ENCODE measurements at regions not wholly inside any gene's neighbourhood (a gene's known extent, or its start where the extent isn't known, plus 50 kb on each side); places are given as distances from the start of the nearest gene placed in this dataset.

DNA sequence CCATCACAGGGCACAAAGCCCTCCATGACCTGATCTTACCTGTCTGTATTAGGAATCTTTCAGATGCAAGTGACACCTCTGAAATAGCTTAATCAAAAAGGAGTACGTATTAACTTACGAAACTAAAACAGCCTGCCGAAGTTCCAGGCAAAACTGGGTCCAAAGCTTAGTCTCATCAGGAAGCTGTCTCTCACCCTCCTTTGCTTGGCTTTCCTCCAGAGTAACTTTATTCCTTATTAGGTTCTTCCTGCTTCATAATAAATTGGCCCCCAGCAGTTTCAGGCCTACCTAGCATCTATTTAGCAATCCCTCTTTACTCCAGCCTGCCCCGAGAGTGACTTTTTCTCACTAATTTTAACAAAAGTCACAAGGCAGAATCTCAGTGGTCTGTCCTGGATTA lies 58.4 kb upstream of the STK32A start:
- Histone ChIP-seq H3K9me3 (no peaks in the 10 kb centered on the region), H3K36me3 (no peaks in the 10 kb centered on the region), H3K27ac (no peak overlapping the region), H3K4me1 (no peaks in the 10 kb centered on the region), H3K4me3 (no peak overlapping the region), H3K27me3 (no peaks in the 10 kb centered on the region)
- WGBS, 4 donors, result 78 to 81% (median 79%) methylated on average over 4 of the region's 4 CpGs
- ATAC-seq (no peak), DNase-seq (no peak)
- intact Hi-C loops (cut with DNase I), result no loop called here
- TF ChIP-seq POLR2A (IDR thresholded peaks at IDR 0.05), result no peak
- TF ChIP-seq, protein P1, sequence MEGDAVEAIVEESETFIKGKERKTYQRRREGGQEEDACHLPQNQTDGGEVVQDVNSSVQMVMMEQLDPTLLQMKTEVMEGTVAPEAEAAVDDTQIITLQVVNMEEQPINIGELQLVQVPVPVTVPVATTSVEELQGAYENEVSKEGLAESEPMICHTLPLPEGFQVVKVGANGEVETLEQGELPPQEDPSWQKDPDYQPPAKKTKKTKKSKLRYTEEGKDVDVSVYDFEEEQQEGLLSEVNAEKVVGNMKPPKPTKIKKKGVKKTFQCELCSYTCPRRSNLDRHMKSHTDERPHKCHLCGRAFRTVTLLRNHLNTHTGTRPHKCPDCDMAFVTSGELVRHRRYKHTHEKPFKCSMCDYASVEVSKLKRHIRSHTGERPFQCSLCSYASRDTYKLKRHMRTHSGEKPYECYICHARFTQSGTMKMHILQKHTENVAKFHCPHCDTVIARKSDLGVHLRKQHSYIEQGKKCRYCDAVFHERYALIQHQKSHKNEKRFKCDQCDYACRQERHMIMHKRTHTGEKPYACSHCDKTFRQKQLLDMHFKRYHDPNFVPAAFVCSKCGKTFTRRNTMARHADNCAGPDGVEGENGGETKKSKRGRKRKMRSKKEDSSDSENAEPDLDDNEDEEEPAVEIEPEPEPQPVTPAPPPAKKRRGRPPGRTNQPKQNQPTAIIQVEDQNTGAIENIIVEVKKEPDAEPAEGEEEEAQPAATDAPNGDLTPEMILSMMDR (IDR thresholded peaks at IDR 0.05), result no peak

DNA sequence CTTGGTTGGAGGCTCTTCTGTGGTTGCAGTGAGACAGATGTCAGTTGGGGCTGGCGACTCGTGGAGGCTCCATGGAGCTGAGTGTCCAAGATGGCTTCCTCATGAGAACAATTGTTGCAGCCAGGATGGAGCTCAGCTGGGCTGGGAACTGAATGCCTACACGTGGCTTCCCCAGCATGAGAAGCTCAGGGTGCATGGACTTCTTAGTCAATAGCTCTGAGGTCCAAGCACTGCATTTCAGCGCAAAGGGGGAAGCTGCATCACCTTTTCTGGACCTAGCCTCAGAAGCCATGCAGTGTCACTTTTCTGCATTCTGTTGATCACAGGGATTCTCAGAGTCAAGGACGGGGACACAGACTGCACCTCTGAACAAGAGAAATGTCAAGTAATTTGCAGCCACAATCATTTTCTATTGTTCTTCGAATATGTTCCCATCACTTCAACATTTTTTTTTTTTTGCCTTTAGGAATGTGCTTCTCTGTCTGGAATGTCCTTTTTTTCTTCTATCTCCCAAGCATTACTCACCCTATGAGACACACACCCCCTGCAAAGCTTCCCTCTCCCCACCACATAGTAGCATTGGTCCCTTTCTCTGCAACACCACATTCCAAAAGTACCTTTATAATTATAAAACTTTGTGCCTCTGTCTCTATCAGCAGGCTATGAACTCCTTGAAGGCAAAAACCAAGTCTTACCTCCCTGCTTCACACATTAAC lies 57.5 kb upstream of the STK32A start:
- ATAC-seq (no peak), DNase-seq (no peak)
- no peaks in the 10 kb centered on the region for H3K36me3 ChIP-seq
- H3K27me3 ChIP-seq, result no peaks in the 10 kb centered on the region
- no peaks in the 10 kb centered on the region for H3K4me1 ChIP-seq
- WGBS, 4 donors, result 49 to 76% (median 65%) methylated on average over 6 of the region's 6 CpGs
- no peak overlapping the region for H3K4me3 ChIP-seq
- no peaks in the 10 kb centered on the region for H3K9me3 ChIP-seq
- H3K27ac ChIP-seq, result no peak overlapping the region
- TF ChIP-seq POLR2A (IDR thresholded peaks at IDR 0.05), result no peak
- TF ChIP-seq, protein P1 (IDR thresholded peaks at IDR 0.05), result no peak
- intact Hi-C loops (cut with DNase I), result no loop called here

DNA sequence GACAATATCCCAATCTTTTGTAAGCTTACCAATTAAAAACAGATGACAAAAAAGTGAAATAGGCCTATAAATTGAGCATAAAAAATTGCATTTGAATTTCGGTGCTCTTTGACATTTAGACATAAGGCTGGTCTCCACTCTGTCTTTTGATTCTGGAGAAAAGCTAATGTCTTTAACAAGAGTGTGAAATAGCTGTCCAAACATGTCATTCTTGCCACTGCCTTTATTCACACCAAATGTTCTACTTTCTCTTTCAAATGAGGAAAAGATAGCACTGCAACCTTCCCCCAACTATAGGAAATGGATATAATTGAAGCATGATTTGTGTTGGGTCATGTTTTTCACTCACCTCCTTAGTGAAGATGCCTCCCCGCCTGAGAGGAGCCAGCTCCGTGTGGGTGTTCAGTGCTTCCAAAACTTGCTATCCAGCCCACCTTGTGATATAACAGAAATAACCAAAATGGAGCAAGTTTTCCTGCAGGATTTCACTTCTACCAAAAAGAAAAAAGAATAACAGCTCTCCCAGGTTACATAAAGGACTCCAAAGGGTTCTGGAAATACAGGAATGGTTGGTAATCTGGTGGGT lies 55.2 kb upstream of the STK32A start:
- ATAC-seq, result no peak
- intact Hi-C loops (cut with DNase I), result loop anchor here in 1 of 10 donors (10.0 kb wide), 1 partner anchor 85 kb away; no protein-coding TSS in a partner anchor
- Histone ChIP-seq H3K36me3 (no peaks in the 10 kb centered on the region), H3K9me3 (no peaks in the 10 kb centered on the region), H3K4me3 (no peak overlapping the region), H3K27me3 (no peaks in the 10 kb centered on the region), H3K4me1 (no peaks in the 10 kb centered on the region), H3K27ac (no peak overlapping the region)
- 62 to 73% (median 70%) methylated on average over 3 of the region's 3 CpGs for WGBS, 4 donors
- DNase-seq, result no peak
- no peak for TF ChIP-seq POLR2A (IDR thresholded peaks at IDR 0.05)

DNA sequence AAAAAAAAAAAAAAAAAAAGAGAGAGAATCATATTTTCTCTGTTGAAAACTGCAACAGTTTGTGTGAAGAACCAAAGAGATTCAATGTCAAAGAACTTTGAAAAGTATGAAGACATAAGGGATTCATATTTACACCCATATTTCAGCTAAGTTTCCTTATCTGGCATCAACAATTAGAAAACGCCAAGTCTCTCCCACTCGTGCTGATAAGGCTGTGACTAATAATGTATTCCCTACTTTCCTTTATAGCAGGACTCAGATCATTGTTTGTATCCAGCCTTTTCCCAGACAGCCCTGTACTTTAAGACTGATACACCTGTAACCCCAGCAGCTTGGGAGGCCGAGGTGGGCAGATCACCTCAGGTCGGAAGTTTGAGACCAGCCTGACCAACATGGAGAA lies 54.1 kb upstream of the STK32A start:
- no peaks in the 10 kb centered on the region for H3K27me3 ChIP-seq
- TF ChIP-seq POLR2A (IDR thresholded peaks at IDR 0.05), result no peak
- TF ChIP-seq, protein P1 (IDR thresholded peaks at IDR 0.05), result no peak
- no peak overlapping the region for H3K27ac ChIP-seq
- intact Hi-C loops (cut with DNase I), result loop anchor here in 1 of 10 donors (10.0 kb wide), 1 partner anchor 86 kb away; no protein-coding TSS in a partner anchor
- H3K36me3 ChIP-seq, result no peaks in the 10 kb centered on the region
- no peak for ATAC-seq
- no peaks in the 10 kb centered on the region for H3K4me1 ChIP-seq
- DNase-seq, result no peak
- peaks cover 0 to 5% (median 0%) of the 10 kb centered on the region in 12 donors for H3K9me3 ChIP-seq
- no peak overlapping the region for H3K4me3 ChIP-seq
- WGBS, 4 donors, result 59 to 65% (median 61%) methylated on average over 4 of the region's 4 CpGs
